H1 (cell line): ENCODE measurements at regions not wholly inside any gene's neighbourhood (a gene's known extent, or its start where the extent isn't known, plus 50 kb on each side); places are given as distances from the start of the nearest gene placed in this dataset.
A peak's percentile ranks its signal among the peaks of the same experiment; 100 is the strongest.

Experiments
- CTCF ChIA-PET: fragments of 300-600 bp; sonication (Branson Sonifier 250); formaldehyde crosslinking; loops from one replicate; lab custom pipeline; 2021; ENCODE audit not compliant: partially characterized antibody; lab: Charles Lee
- POLR2A ChIA-PET: fragments of 300-600 bp; sonication (Branson Sonifier 250); formaldehyde crosslinking; loops from one replicate; lab custom pipeline; 2021; ENCODE audit warnings: inconsistent platforms; ENCODE audit not compliant: partially characterized antibody; lab: Charles Lee
- DNase-seq, 2 experiments: peaks; one replicate each; pipeline versions ENCODE4 v3.0.0 to v3.0.0-alpha.2; 2010 to 2022; ENCODE audit warnings: low spot score in 2 of 2, low read depth in 1 of 2, mixed read lengths in 1 of 2
- FAIRE-seq: peaks from 2 replicates; lab custom pipeline; 2011; peaks lifted over from hg19 to GRCh38; lab: Jason Lieb, UNC
- H2AFZ ChIP-seq: 2 replicates; pipeline ENCODE4 v1.8.1; 2012; ENCODE audit warnings: low read length, inconsistent platforms
- H2AK5ac ChIP-seq: 2 replicates; pipeline ENCODE4 v1.6.1; 2013; ENCODE audit warnings: low read depth, low read length
- H2BK120ac ChIP-seq: replicated peaks from 2 replicates; pipeline ENCODE3; 2013; ENCODE audit warnings: low read depth, low read length, inconsistent platforms
- H2BK12ac ChIP-seq: 2 replicates; pipeline ENCODE4 v1.6.1; 2013; ENCODE audit warnings: low read depth, low read length
- H2BK15ac ChIP-seq: 2 replicates; pipeline ENCODE4 v1.6.1; 2013; ENCODE audit warnings: low read length
- H2BK20ac ChIP-seq: 2 replicates; pipeline ENCODE4 v1.6.1; 2013; ENCODE audit warnings: low read length
- H2BK5ac ChIP-seq: 2 replicates; pipeline ENCODE4 v1.6.1; 2013; ENCODE audit warnings: low read depth, low read length
- H3K14ac ChIP-seq: 2 replicates; pipeline ENCODE4 v1.6.1; 2013; ENCODE audit warnings: inconsistent platforms; ENCODE audit not compliant: insufficient read length
- H3K18ac ChIP-seq: 2 replicates; pipeline ENCODE4 v1.6.1; 2013; ENCODE audit warnings: low read length; ENCODE audit errors: extremely low read depth
- H3K23ac ChIP-seq: 2 replicates; pipeline ENCODE4 v1.6.1; 2013; ENCODE audit warnings: inconsistent platforms; ENCODE audit not compliant: insufficient read length
- H3K23me2 ChIP-seq: 2 replicates; pipeline ENCODE4 v1.6.1; 2013; ENCODE audit warnings: low read depth, low read length
- H3K27ac ChIP-seq: 2 replicates; pipeline ENCODE4 v1.6.1; 2011; ENCODE audit warnings: low read depth, low read length, inconsistent platforms
- H3K27me3 ChIP-seq, 4 experiments: replicated peaks in 1 of 4; 1 replicate in 1 of 4; 2 replicates in 3 of 4; pipeline versions ENCODE4 v1.6.1 to v1.8.1; 2011 to 2013; ENCODE audit warnings: low read length in 3 of 4, mild to moderate bottlenecking in 3 of 4, inconsistent platforms in 2 of 4, mixed read lengths in 2 of 4, moderate library complexity in 1 of 4; ENCODE audit not compliant: control insufficient read depth in 3 of 4, insufficient read depth in 3 of 4; ENCODE audit errors: extremely low read depth in 1 of 4
- H3K36me3 ChIP-seq, 4 experiments: 2 replicates each; pipeline versions ENCODE4 v1.6.1 to v1.8.1; 2011 to 2013; ENCODE audit warnings: mild to moderate bottlenecking in 4 of 4, low read length in 3 of 4, moderate library complexity in 2 of 4, control low read depth in 1 of 4, inconsistent platforms in 1 of 4; ENCODE audit not compliant: insufficient read depth in 4 of 4, control insufficient read depth in 2 of 4
- H3K4ac ChIP-seq: replicated peaks from 2 replicates; pipeline ENCODE3; 2013; ENCODE audit warnings: low read length, low read depth, mixed read lengths, inconsistent platforms; ENCODE audit not compliant: insufficient read length
- H3K4me1 ChIP-seq, 4 experiments: replicated peaks in 1 of 4; 1 replicate in 1 of 4; 2 replicates in 3 of 4; pipeline versions ENCODE4 v1.6.1 to v1.8.1; 2011 to 2013; ENCODE audit warnings: low read length in 3 of 4, inconsistent platforms in 2 of 4, mixed read lengths in 1 of 4; ENCODE audit not compliant: insufficient read depth in 4 of 4, control insufficient read depth in 3 of 4
- H3K4me2 ChIP-seq, 2 experiments: 2 replicates each; pipeline versions ENCODE4 v1.6.1 to v1.8.1; 2011 to 2013; ENCODE audit warnings: low read depth in 2 of 2, low read length in 2 of 2, control low read depth in 1 of 2, inconsistent platforms in 1 of 2, mild to moderate bottlenecking in 1 of 2; ENCODE audit not compliant: insufficient read depth in 1 of 2
- H3K4me3 ChIP-seq, 4 experiments: fragments of 200-600, 300-600 bp in 1 of 4; sonication (generic), shearing (Covaris generic), sonication (Bioruptor Twin) in 1 of 4; 2 replicates each; pipeline versions ENCODE4 v1.5.1 to v1.8.1; 2011 to 2016; ENCODE audit warnings: low read length in 4 of 4, low read depth in 3 of 4, control low read depth in 2 of 4, inconsistent platforms in 2 of 4, mild to moderate bottlenecking in 2 of 4, mixed read lengths in 1 of 4, moderate library complexity in 1 of 4; ENCODE audit not compliant: insufficient read depth in 2 of 4; ENCODE audit errors: extremely low read depth in 1 of 4
- H3K56ac ChIP-seq: replicated peaks from 2 replicates; pipeline ENCODE3; 2013; ENCODE audit warnings: low read depth, mild to moderate bottlenecking, mixed read lengths, low read length, inconsistent platforms; ENCODE audit not compliant: insufficient read length
- H3K79me1 ChIP-seq: 2 replicates; pipeline ENCODE4 v1.6.1; 2013; ENCODE audit warnings: low read depth, low read length, control low read depth
- H3K79me2 ChIP-seq, 2 experiments: 2 replicates each; pipeline versions ENCODE4 v1.6.1 to v1.8.1; 2012 to 2013; ENCODE audit warnings: low read length in 2 of 2, mild to moderate bottlenecking in 2 of 2, inconsistent platforms in 1 of 2; ENCODE audit not compliant: insufficient read depth in 2 of 2, control insufficient read depth in 1 of 2
- H3K9ac ChIP-seq, 4 experiments: replicated peaks in 1 of 4; 1 replicate in 1 of 4; 2 replicates in 3 of 4; pipeline versions ENCODE4 v1.6.1 to v1.8.1; 2011 to 2013; ENCODE audit warnings: low read depth in 3 of 4, low read length in 3 of 4, control low read depth in 2 of 4, mild to moderate bottlenecking in 2 of 4, moderate library complexity in 2 of 4, inconsistent platforms in 1 of 4; ENCODE audit errors: extremely low read depth in 1 of 4
- H3K9me3 ChIP-seq, 2 experiments: 2 replicates each; pipeline versions ENCODE4 v1.6.1 to v1.8.1; 2012 to 2013; ENCODE audit warnings: mild to moderate bottlenecking in 2 of 2, moderate library complexity in 2 of 2, control low read depth in 1 of 2, inconsistent platforms in 1 of 2, low read depth in 1 of 2, low read length in 1 of 2, mixed read lengths in 1 of 2; ENCODE audit not compliant: insufficient read depth in 2 of 2
- H4K20me1 ChIP-seq, 2 experiments: replicated peaks in 1 of 2; 2 replicates each; pipeline versions ENCODE3 to v1.8.1; 2011 to 2013; ENCODE audit warnings: inconsistent platforms in 2 of 2, low read length in 2 of 2, mild to moderate bottlenecking in 1 of 2; ENCODE audit not compliant: insufficient read depth in 2 of 2, control insufficient read depth in 1 of 2
- H4K5ac ChIP-seq: 2 replicates; pipeline ENCODE4 v1.6.1; 2013; ENCODE audit warnings: low read length, low read depth, mixed read lengths, inconsistent platforms; ENCODE audit not compliant: insufficient read length
- H4K8ac ChIP-seq: 2 replicates; pipeline ENCODE4 v1.8.0; 2013; ENCODE audit warnings: mild to moderate bottlenecking, moderate library complexity, low read length, inconsistent platforms; ENCODE audit not compliant: insufficient read depth; ENCODE audit errors: extremely low read depth
- H4K91ac ChIP-seq: replicated peaks from 2 replicates; pipeline ENCODE3; 2013; ENCODE audit warnings: low read length, mixed read lengths, inconsistent platforms; ENCODE audit not compliant: insufficient read length
- CEBPB ChIP-seq: IDR thresholded peaks from 2 replicates; pipeline ENCODE4 v1.6.1; 2012; ENCODE audit warnings: low read depth, low read length
- EP300 ChIP-seq, 2 experiments: IDR thresholded peaks; 1 replicate in 1 of 2; 2 replicates in 1 of 2; pipeline ENCODE4 v1.6.1; 2011 to 2012; ENCODE audit warnings: low read depth in 2 of 2, low read length in 2 of 2, mild to moderate bottlenecking in 2 of 2, borderline replicate concordance in 1 of 2, inconsistent platforms in 1 of 2, moderate library complexity in 1 of 2
- SUZ12 ChIP-seq: fragments of 200-600 bp; sonication (generic); IDR thresholded peaks from 2 replicates; pipeline ENCODE4 v1.6.1; 2012; ENCODE audit warnings: mild to moderate bottlenecking, inconsistent platforms, low read length, moderate library complexity, mixed read lengths
- WGBS, 2 experiments: shearing (Covaris generic) in 1 of 2; methylation state at CpG; one replicate each; pipeline versions ENCODE4 v1.1.6 to v1.1.7; 2013 to 2015; ENCODE audit warnings: low lambda C conversion rate in 2 of 2, mixed read lengths in 2 of 2, inconsistent platforms in 1 of 2, low coverage in 1 of 2, missing lambda C conversion rate in 1 of 2; ENCODE audit not compliant: insufficient replicate concordance in 2 of 2, insufficient coverage in 1 of 2, insufficient read length in 1 of 2; ENCODE audit errors: extremely low coverage in 1 of 2, missing lambda C conversion rate in 1 of 2; 5-methylcytosine and 5-hydroxymethylcytosine counted together

GRCh38 chr6:129965096-129965495, 53.3 kb upstream of the L3MBTL3 start:
- CTCF ChIA-PET, result interaction anchor here (2.5 kb wide), 1 partner anchor 17 kb away, joined by 7 read pairs; no protein-coding TSS in a partner anchor
- H2BK12ac ChIP-seq, result no peak overlapping the region
- H3K79me1 ChIP-seq, result no peaks in the 10 kb centered on the region
- no peaks in the 10 kb centered on the region for H3K79me2 ChIP-seq
- no peak overlapping the region for H2BK15ac ChIP-seq
- H2BK20ac ChIP-seq, result no peak overlapping the region
- TF ChIP-seq EP300 (IDR thresholded peaks at IDR 0.05; ENCODE audit: borderline replicate concordance in 1 of 2, low read depth in 2 of 2, low read length in 2 of 2), result no peak
- peak; percentile 89 for TF ChIP-seq CEBPB
- TF ChIP-seq SUZ12, result no peak
- TF ChIP-seq, all 59 proteins: peak for 1
- Histone ChIP-seq H4K8ac (no peak overlapping the region), H3K23me2 (no peaks in the 10 kb centered on the region), H2BK120ac (no peak overlapping the region), H3K56ac (no peak overlapping the region), H3K36me3 (no peaks in the 10 kb centered on the region), H3K4ac (no peak overlapping the region), H3K4me1 (no peaks in the 10 kb centered on the region), H2AFZ (no peak overlapping the region), H2BK5ac (no peak overlapping the region), H4K91ac (no peak overlapping the region), H3K9ac (no peak overlapping the region), H3K27ac (no peak overlapping the region), H3K14ac (no peak overlapping the region), H3K9me3 (0 out of 4 replicates have a peak, but pooled peaks cover 0 to 2% of the 10 kb centered on the region in 2 experiments), H4K5ac (no peak overlapping the region), H3K4me2 (no peak overlapping the region), H3K23ac (no peak overlapping the region), H2AK5ac (no peak overlapping the region), H3K27me3 (no peaks in the 10 kb centered on the region), H4K20me1 (no peaks in the 10 kb centered on the region), H3K4me3 (no peak overlapping the region), H3K18ac (no peak overlapping the region)
- no peak for FAIRE-seq
- no peak for DNase-seq
- 94% methylated on average over 2 of the region's 2 CpGs; no CpG with 5 or more reads in 1 of the 2 experiments for WGBS, 2 experiments
- POLR2A ChIA-PET, result no interaction called here
